Kidney tubule cell (primary cell): ENCODE measurements at regions not wholly inside any gene's neighbourhood (a gene's known extent, or its start where the extent isn't known, plus 50 kb on each side); places are given as distances from the start of the nearest gene placed in this dataset.
"Not testable (repeated sequence)": the region's sequence is repeated elsewhere in the genome, so short reads cannot be mapped to it uniquely, and the experiment has no call there.

Experiments
- DNase-seq: peaks from one replicate; pipeline ENCODE4 v3.0.0-alpha.2; 2018; ENCODE audit warnings: low spot score

DNA sequence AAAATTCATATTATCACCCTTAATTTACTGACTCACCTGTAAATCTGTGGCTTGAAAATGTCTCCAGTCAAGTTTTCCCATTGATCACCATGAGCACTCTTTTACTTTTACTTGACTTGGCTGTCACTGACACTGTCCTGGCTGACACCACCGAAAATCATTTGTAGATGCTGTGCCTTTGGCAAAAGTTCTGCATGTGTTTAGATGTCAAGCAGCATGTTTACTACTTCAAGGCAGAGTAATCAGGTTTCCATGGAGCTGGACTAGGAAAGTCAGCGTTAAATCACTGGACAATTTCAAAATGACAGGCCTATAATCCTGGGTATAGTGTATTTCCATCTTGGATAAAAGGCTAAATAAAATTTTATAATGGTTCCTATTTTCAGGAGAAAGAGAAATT, 1530.6 kb upstream of the CDH6 start:
- DNase-seq, result no peak

DNA sequence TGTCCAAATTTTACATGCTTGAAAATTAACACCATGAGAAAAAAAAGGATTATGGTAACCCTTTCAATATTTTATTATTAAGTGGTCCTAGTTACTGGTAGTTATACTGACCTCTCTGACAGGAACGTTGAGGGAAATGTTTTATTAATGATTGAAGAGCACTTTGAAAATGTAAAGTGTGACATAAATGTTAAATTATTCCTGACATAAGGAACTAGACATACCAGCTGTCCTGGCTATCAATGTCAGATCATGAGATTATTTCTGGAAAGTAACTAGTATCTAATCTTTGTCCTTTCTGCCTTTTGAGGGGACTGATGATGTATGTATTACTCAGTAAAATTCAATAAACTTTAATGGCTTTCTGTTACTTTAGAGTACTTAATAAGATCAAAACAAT, 1538.5 kb upstream of the CDH6 start:
- DNase-seq, result no peak

DNA sequence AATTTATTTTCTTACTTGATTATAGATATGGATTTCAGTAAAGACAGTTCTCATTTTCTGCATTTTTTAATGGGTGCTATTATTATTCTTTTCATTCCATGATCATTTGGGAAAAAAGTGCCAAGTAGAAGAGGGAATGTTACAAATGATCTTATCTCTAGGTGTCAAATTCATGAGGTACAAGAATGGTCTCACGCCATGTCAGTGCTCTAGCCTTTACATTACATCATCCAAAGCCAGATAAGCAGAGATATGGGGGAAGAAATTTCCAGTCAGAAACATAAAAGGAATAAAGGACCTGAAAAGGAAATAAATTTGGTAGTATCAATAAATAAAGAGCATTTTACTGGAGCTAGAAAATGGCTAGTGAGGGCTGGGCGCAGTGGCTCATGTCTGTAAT, 1544.2 kb upstream of the CDH6 start:
- no peak for DNase-seq

DNA sequence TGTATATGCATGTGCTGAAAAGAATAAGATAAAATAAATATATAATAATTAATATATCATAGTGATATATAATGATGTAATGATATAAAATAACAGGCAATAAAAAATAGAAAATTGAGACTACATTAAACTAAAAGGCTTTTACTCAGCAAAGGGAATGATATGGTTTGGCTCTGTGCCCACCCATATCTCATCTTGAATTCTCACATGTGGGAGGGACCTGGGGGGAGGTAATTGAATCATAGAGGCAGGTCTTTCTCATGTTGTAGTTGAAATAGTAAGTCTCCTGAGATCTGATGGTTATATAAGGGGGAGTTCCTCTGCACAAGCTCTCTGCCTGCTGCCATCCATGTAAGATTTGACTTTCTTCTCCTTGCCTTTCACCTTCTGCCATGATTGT, 1550.9 kb upstream of the CDH6 start:
- no peak for DNase-seq

DNA sequence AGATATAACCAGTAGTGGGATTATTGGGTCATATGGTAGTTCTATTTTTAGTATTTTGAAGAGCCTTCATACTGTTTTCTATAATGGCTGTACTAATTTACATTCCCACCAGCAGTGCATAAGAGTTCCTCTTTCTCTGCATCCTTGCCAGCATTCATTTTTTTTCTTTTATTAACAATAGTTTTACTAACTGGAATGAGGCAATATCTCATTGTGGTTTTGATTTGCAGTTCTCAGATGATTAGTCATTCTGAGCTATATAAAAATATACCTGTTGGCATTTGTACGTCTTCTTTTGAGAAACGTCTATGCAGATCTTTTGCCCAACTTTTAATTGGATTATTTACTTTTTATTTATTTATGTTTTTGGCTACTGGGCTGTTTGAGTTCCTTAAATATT, 1579.3 kb upstream of the CDH6 start:
- no peak for DNase-seq

DNA sequence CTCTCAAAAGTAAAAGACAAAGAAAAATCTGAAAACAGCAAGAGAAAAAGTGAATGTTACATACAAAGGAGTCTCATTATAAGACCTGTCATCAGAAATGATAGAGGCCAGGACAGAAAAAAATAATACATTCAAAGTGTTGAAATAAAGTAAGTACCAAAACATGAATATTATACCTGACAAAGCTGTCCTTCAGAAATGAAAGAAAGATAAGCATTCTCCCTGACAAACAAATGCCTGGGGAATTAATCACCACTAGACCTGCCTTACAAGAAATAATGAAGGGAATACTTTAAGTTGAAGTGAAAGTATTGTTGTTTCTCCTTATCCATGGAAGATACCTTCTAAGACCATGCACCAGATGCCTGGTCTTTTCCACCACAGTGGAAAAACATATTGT, 1605.2 kb upstream of the CDH6 start:
- no peak for DNase-seq

DNA sequence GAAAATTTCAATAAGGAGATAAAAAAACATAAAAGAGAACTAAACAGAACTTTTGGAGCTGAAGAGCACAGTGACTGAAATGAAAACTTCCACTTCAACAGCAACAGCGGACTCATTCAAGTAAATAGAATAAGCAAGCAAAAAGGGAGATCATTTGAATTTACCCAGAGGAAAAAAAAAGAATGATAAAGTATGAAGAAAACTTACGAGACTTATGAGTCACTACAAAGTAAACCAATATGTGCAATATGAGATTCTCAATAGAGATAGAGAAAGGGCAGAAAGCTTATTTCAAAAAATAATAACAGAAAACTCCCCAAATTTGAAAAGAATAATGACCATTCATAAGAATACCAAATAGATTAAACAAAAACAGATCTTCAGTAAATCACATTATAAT, 1605.7 kb upstream of the CDH6 start:
- DNase-seq, result no peak

DNA sequence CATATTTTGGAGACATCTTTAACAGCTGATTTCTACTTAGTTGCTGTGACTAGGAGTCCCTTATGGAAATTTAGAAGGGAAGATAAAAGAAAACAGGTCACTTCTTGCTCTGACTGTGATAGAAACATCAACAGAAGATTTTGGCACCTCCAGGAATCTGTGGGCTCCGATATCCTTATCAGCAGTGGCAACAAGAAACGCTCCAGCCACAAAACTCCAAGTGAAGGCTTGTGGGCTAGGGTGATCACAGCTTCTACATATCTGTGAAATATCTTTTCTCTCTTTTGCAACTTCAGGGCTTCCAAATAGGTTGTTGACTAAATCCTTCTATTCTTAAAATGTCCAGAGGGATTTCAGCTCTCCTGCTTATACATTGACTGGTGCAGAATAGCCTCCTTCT, 1625.5 kb upstream of the CDH6 start:
- no peak for DNase-seq

DNA sequence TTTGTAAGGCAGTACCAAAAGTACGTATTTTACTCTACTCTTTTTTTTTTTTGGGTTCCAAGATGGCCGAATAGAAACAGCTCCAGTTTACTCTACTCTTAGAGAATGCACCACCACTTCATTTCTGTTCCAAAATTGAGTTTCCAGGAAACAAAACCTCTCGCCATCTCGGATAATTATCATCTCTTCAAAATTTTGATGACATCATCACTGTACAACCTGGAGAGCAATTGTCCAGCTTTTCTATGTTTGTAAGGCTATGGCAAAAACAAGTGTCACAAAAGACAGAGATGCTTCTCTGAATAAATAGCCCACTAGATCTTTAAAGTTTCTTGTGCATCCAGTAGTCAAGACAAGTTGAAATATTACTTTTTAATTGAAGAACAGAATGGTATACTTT, 1631.9 kb upstream of the CDH6 start:
- no peak for DNase-seq

DNA sequence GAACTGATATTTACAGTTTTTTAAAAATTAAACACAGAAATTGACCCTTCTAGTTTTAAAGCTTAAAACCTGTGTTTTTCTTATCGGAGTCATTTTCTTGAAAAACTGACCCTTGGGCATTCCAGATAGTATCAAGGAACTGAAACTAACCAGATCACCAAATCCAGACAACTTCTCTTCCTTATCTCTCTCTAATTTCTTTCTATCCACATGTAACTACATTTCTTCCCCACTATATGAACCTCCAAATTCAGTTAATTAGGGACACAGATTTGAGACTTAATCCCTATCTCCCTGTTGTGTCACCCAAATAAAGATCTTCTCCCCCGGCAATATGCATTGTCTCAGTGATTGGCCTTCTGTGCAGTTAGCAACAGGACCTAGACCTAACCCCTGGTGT, 1643.0 kb upstream of the CDH6 start:
- DNase-seq, result no peak

DNA sequence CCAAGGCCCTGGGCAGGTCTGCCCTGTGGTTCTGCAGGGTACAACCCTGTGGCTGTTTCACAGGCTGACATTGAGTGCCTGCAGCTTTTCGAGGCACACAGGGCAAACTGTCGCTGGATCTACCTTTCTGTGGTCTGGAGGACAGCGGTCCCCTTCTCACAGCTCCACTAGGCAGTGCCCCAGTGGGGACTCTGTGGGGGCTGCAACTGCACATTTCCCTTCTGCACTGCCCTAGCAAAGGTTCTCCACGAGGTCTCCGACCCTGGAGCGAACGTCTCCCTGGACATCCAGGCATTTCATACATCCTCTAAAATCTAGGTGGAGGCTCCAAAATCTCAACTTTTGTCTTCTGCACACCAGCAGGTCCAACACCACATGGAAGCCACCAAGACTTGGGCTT, 1645.2 kb upstream of the CDH6 start:
- DNase-seq, result no peak

DNA sequence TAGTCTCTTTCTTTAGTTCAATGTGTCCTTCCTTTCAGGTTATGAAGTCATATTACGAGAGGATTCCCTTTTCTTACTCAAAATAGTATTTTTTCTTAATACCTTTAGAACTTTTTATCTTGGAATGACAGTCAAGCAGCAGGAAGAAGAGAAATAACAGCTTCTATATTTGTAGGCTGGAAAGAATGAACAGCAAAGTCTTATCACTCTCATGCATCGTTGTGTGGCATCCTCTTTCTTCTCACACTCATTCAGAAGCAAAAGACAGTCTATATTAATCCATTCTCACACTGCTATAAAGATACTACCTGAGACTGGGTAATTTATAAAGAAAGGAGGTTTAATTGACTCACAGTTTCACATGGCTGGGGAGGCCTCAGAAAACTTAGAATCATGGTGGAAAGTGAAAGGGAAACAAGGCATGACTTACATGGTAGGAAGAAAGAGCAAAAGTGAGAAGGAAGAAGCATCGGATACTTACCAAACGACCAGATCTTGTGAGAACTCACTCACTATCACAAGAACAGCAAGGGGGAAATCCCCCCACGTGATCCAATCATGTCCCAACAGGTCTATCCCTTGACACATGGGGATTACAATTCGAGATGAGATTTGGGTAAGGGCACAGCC, 1646.1 kb upstream of the CDH6 start:
- no peak for DNase-seq

DNA sequence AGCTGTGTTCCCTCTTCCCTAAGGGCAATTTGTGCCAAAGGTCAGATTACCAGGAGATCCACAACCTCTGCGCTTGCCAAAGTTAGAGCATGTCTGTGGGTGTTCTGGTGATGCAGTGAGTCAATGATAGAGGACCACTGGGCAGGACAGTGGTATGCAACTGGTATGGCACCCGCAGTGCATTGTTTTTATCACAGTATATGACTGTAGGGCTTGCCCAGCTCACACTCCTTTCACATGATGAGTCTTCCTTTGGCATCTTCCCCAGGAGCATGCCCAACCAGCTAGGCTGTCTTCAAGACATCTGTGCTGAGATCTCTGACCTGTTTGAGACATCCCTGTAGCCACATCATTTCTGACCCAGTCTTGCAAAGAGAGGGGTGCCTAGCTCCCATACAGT, 1650.0 kb upstream of the CDH6 start:
- no peak for DNase-seq

DNA sequence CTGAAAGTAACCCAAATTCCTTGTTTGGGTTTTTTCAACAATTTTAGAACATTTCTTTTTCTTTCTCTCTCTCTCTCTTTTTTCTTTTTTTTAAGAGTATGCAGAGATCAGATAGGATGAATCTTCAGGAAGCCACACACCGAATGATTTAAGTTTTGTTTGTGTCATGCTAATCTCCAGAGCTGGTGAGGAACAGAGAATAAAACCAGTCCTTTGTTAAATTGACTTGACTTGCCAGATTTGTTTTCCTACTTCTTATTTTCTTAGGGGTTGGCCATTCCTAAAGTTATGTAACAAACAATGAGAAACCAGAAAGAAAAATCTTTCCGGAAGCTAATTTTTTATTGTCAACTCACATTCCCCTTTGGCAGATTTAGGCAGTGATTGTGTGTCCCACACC, 1669.3 kb upstream of the CDH6 start:
- DNase-seq, result no peak

DNA sequence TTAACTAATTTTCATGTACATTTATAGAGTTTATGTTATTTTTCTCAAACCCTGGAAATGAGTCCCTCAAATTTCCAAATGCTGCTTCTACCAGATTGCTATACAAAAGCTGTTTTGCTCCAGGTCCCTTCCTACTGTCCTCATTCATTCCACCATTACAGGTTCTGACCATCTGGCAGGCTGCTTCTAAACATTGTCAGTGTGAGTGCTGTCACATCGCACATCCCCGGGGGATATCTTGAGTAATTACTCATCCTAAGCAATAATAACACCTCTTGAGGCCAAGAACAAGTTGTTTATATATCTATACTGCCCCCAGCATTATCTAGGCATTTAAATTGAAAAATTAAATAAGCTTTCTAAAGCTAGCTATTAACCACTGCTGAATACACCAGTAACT, 1675.3 kb upstream of the CDH6 start:
- no peak for DNase-seq

DNA sequence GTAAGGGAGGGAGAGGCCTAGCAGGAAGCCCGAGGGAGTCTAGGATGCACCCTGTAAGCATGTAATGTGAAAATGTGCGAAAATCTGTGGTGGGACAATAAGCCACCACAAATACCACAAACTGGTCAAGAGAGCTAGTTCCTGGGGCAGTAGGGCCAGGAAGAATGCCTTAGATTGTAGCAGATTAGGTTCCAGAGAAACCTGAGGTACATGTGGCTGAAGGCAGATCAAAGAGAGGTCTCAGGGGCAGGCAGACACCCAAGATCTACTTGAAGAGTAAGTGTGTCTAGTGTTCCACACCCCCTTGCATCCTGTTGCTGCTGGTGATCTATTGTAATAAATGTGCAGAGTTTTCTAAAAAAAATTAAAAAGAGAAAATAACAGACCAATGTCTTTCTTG, 1677.3 kb upstream of the CDH6 start:
- DNase-seq, result no peak

DNA sequence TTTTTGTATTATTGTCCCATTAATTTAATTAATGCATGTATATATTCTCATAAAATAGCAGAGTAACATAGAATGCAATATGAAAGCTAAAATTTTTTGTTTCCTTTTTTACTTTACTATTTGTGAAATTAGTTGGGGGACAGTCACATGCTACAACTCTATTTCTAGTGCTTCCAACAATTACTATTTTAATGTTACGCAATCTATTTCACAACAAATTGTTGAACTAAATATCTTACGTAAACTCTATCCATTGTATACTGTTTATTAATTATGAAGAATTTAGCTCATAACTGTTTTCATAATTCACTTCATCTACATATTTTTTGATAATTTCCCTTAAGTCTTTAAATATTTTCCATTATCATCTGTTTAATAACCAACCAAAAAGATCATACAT, 1685.4 kb upstream of the CDH6 start:
- DNase-seq, result no peak

DNA sequence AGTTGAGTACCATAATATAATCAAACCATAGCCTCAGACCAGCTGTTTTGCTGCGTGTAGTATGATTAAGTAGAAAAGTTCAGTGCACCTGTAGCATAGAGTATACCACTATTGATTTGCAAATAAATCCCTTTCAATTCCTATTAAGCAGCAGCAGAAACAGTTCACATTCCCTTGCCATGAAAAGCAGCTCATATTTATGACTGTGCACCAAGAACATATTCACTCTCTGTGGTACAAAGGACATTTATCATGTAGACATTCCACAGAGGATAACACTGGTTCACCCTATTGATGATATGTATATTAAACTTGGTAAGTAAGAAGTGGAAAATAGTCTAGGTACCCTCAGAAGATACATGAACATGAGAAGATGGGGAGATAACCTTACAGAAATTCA, 1689.1 kb upstream of the CDH6 start:
- no peak for DNase-seq

DNA sequence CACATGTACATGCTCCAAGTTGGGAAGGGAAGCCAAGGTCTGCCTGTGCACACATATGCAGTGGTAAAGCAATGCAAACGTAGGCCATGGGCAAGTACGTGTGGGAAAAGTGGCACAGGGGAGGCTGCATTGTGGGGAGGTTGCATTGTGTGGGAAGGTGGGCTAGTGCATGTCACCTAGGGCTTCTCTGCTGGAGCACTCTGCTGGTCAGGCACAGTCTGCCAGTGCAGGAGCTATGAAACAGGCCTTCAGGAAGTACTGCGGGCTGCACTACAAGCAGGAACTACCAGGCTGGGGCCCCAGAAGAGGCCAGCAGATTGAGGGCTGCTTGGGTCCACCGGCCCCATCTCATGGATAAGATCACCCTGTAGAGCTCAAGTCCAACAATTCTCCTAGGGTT, 1694.6 kb upstream of the CDH6 start:
- DNase-seq, result no peak

DNA sequence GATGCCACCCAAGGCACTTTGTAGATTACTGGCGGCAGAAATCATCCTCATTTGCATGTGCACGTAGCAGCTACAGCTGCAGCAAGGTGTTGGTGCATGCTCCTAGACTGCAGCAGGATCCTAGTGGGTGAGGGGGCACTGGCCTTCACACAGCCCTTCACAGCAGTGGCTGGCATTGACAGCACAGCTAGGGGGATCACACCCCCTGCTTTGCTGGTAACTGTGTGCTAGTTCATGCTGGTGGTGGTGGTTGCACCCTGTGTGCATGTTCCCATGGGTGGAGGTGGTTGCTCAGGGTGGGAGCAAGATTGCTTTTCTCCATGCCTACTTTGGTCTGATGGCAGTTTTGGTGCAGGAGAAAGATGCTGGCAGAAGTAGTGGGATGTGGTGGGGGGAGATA, 1695.1 kb upstream of the CDH6 start:
- DNase-seq, result no peak

DNA sequence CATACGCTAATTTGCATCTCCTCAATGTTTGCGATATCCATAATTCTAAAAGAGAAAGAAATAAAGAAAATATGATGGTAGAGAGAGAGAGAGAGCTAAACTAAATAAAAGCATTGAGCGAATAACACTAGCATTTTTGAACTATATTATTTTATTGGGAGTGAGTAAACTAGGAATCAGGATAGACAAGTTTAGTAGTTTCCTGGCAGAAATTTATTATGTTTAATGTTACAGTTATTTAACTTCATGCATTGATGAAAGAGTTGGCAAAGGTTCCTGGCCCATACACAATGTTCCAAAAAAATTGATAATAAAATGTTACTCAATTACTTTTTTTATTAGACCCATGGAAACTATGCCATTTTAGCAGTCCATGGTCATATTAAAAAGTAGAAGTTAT, 1708.2 kb upstream of the CDH6 start:
- no peak for DNase-seq

DNA sequence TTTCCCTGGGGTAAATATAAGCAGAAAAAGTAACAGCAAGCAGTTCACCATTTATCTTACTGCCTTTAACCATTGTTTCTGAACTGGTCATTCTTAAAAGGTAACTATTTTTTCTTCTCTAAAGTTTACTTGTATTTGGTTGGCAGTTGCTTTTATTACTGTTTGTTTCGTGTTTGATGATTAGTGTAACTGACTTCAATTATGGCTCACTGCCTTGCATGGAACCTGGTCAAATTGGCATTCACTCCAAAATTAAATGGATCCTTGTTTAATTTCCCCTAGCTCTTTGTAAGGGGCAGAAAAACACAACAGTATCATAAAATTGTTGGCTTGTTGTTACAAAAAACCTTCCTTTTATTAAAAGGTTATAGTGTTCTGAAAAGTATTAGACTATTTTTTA, 1723.9 kb upstream of the CDH6 start:
- no peak for DNase-seq

DNA sequence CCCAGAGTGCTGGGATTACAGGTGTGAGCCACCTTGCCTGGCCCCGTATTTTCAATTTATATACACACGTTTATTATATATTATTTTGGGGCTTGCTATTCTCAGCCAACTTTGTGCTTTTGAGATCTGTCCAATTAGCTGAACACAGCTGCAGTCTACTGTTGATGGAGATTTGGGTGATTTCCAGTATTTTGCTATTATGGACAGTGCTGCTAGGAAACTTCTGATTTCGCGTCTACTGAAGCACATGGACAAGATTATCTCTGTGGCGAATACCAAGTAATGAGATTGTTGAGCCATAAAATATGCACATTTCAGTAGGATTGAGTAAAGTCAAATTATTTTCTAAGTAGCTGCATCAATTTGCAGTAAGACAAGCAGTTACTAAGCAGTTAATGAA, 1731.2 kb upstream of the CDH6 start:
- DNase-seq, result no peak

DNA sequence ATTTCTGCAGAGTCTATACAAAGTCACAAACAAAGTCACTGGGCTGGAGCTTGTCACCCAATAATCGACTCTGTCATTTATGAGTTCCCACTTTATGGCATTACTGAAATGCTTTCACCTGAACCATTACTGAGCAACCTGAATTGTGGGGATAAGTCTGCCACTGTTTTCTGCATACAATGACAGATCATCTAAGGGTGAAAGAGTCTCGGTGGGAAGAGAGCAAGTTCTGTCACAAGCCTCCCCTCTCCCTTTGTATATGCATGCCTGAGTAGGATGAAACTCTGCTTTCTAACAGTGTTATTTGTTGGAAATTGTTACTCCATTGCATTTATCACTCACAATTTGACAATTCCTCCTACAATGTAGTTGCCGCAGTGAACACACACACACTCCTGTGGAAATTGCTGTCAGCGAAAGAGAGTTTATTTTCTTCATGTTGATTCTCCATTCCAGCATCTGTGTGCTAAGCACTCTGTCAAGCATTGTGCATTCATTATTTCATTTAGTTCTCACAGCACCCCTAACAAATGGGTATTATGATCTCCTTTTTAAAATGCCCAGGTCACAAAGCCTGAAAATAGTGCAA, 1732.4 kb upstream of the CDH6 start:
- no peak for DNase-seq

DNA sequence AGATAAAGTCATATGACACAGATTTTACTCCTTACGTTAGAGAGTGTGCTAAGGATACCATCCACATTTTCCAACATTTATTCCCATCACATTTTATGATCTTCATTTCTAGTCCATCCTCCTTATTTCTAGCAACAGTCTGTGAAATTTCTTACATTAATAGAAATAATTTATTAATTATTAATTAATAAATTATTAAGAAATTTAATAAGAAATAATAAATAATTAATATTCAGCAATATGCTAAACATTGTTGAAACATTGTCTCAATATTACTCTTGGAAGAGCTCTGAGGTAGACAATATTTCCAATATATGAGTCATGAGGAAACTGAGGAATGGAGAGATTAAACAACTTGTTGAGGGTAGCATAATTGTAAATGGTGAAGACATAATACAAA, 1742.5 kb upstream of the CDH6 start:
- DNase-seq, result not testable (repeated sequence)
